OCI-LY3 (cell line): ENCODE measurements at regions not wholly inside any gene's neighbourhood (a gene's known extent, or its start where the extent isn't known, plus 50 kb on each side); places are given as distances from the start of the nearest gene placed in this dataset.

Source experiments
- CTCF ChIP-seq: fragments of 200-600, 300-600 bp; sonication (generic); IDR thresholded peaks from 2 replicates; pipeline ENCODE4 v1.5.1; 2014; ENCODE audit warnings: antibody characterized with exemption, low read length, low read depth
- EZH2phosphoT487 ChIP-seq: fragments of 200-600 bp; shearing (Covaris generic); IDR thresholded peaks from 2 replicates; pipeline ENCODE4 v1.6.1; 2018; ENCODE audit warnings: antibody characterized with exemption, mixed run types, low read depth

- TF ChIP-seq CTCF (no peak), EZH2phosphoT487 (no peak)
These were observed 176.0 kb downstream of the SEC16B start for GRCh38 chr1:177793900-177794299.
